Tibial artery (tissue), 4 donors: ENCODE measurements at regions not wholly inside any gene's neighbourhood (a gene's known extent, or its start where the extent isn't known, plus 50 kb on each side); places are given as distances from the start of the nearest gene placed in this dataset.

Experiments
- DNase-seq, 2 donors: peaks; one replicate each; pipeline ENCODE4 v3.0.0-alpha.2; 2019
- H3K27ac ChIP-seq, 2 donors: fragments of 200-600 bp; sonication (generic) in 1 of 2; 1 replicate in 1 of 2; 2 replicates in 1 of 2; pipeline ENCODE4 v1.5.1; 2018 to 2019; ENCODE audit warnings: mild to moderate bottlenecking in 1 of 2
- H3K27me3 ChIP-seq, 2 donors: fragments of 200-600 bp; sonication (generic) in 1 of 2; one replicate each; pipeline versions ENCODE4 v1.5.1 to v1.6.0; 2016 to 2019
- H3K36me3 ChIP-seq, 3 donors: fragments of 200-600 bp; sonication (generic) in 2 of 3; one replicate each; pipeline ENCODE4 v1.5.1; 2016 to 2019; ENCODE audit warnings: mild to moderate bottlenecking in 2 of 3
- H3K4me1 ChIP-seq, 4 donors: fragments of 200-600 bp; sonication (generic) in 2 of 4; 1 replicate in 3 of 4; 2 replicates in 1 of 4; pipeline ENCODE4 v1.5.1; 2016 to 2019
- H3K4me3 ChIP-seq, 2 donors: fragments of 200-600 bp; sonication (generic) in 1 of 2; 1 replicate in 1 of 2; 2 replicates in 1 of 2; pipeline ENCODE4 v1.5.1; 2018 to 2019; ENCODE audit warnings: mild to moderate bottlenecking in 2 of 2
- H3K9me3 ChIP-seq, 3 donors: fragments of 200-600 bp; sonication (generic) in 1 of 3; one replicate each; pipeline ENCODE4 v1.5.1; 2016 to 2019
- intact Hi-C: fragments of 100-400 bp; cut with DNase I; formaldehyde crosslinking; loops from one replicate; pipeline ENCODE4 v1.15.0; 2023; ENCODE audit warnings: low total_unique reads
- TF ChIP-seq, protein P1 (sequence below), 2 experiments: fragments of 200-600 bp in 1 of 2; fragments of 450-650 bp in 1 of 2; IDR thresholded peaks; one replicate each; pipeline ENCODE4 v1.5.1; 2017 to 2019; ENCODE audit warnings: antibody characterized with exemption in 2 of 2, mild to moderate bottlenecking in 1 of 2, moderate library complexity in 1 of 2

DNA sequence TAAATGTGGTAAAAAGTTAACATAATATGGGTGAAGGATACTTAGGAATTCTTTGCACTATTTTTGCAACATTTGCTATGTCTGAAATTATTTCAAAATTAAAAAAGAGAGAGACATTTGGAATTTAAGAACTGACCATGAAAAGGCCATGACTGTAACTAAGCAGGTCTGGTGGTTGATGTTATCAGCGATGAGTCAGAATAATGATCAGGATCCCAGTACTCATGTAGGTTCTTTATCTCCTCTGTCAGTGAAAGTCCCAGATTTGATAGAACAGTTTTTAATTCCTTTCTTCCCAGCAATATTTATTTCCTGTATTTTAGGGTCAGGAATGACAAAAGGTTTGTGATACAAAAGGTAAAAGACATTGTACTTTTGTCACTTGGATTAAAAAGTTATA, 242.4 kb upstream of the ZNF521 start:
- no peaks in the 10 kb centered on the region for H3K4me1 ChIP-seq
- intact Hi-C loops = no loop called here
- H3K27me3 ChIP-seq = no peaks in the 10 kb centered on the region
- H3K9me3 ChIP-seq = no peaks in the 10 kb centered on the region
- no peak overlapping the region for H3K4me3 ChIP-seq
- no peak for DNase-seq
- no peaks in the 10 kb centered on the region for H3K36me3 ChIP-seq
- no peak overlapping the region for H3K27ac ChIP-seq
- TF ChIP-seq, protein P1, sequence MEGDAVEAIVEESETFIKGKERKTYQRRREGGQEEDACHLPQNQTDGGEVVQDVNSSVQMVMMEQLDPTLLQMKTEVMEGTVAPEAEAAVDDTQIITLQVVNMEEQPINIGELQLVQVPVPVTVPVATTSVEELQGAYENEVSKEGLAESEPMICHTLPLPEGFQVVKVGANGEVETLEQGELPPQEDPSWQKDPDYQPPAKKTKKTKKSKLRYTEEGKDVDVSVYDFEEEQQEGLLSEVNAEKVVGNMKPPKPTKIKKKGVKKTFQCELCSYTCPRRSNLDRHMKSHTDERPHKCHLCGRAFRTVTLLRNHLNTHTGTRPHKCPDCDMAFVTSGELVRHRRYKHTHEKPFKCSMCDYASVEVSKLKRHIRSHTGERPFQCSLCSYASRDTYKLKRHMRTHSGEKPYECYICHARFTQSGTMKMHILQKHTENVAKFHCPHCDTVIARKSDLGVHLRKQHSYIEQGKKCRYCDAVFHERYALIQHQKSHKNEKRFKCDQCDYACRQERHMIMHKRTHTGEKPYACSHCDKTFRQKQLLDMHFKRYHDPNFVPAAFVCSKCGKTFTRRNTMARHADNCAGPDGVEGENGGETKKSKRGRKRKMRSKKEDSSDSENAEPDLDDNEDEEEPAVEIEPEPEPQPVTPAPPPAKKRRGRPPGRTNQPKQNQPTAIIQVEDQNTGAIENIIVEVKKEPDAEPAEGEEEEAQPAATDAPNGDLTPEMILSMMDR (IDR thresholded peaks at IDR 0.05) = no peak

DNA sequence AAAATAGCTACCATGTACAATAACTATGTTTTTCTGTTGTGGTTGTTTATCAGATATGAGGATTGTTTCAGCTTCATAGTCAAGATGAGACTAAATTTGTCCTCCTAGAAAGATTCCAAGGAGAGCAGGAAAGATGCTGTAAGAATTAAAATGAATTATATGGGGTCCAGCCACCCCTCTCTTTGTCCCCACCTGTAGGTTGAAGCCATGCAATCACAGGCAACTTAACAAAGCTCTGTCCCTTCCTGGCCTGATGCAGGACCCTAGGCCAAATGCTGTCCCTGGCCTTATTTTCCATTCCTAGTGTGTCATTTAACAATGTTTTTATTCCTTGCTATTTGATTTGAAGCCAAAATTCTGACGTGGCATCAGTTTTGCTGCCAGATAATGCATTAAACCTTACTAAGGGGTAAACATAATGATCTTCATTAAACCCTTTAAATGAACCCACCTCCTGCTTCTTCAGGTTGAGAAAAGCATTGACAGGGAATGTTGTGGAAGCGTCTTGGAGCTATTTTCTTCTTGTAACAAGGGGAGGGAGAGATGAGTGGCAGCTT, 240.9 kb upstream of the ZNF521 start:
- no peaks in the 10 kb centered on the region for H3K4me1 ChIP-seq
- DNase-seq = no peak
- no peak overlapping the region for H3K27ac ChIP-seq
- H3K9me3 ChIP-seq = peaks cover 0 to 7% (median 0%) of the 10 kb centered on the region in 3 donors
- H3K27me3 ChIP-seq = no peaks in the 10 kb centered on the region
- H3K36me3 ChIP-seq = no peaks in the 10 kb centered on the region
- no peak overlapping the region for H3K4me3 ChIP-seq
- intact Hi-C loops = no loop called here
- TF ChIP-seq, protein P1 (IDR thresholded peaks at IDR 0.05) = no peak

DNA sequence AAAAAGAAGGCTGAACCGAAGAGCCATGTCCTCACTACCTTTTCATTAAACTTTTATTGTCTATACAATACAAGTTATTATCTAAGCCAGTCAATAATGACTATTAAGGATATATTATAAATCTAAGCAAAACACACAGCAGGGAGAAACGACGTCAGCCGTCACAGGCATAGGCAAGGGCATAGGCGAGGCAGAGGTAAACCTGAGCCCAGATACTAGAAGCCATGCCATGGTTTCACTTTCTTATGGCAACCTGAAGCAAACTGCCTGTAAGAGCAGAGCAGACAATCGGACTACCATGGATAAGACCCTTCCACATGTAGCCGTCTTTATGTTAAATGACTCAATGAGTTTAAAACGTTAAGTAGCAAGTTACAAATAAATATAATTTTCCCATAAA, 238.5 kb upstream of the ZNF521 start:
- H3K4me3 ChIP-seq = no peak overlapping the region
- no peak overlapping the region for H3K27ac ChIP-seq
- TF ChIP-seq, protein P1 (IDR thresholded peaks at IDR 0.05) = no peak
- H3K36me3 ChIP-seq = no peaks in the 10 kb centered on the region
- DNase-seq = no peak
- intact Hi-C loops = no loop called here
- no peaks in the 10 kb centered on the region for H3K4me1 ChIP-seq
- no peaks in the 10 kb centered on the region for H3K27me3 ChIP-seq
- H3K9me3 ChIP-seq = peaks cover 0 to 7% (median 0%) of the 10 kb centered on the region in 3 donors

DNA sequence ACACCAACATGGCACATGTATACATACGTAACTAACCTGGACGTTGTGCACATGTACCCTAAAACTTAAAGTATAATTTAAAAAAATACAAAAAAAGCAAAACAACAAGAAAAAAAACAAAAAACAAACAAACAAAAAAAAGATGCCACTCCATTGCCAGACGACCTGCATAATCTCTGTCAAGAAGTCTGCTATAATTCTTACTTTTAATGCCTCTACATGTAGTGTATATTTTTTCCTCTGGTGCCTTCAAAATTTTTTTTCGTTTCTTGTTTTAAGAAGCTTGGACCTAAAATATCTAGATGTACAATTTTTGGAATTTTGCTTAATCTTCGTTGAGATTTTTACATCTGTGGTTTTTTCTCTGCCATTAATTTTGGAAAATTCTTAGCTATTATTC, 235.6 kb upstream of the ZNF521 start:
- Histone ChIP-seq H3K27ac (no peak overlapping the region), H3K36me3 (no peaks in the 10 kb centered on the region), H3K4me1 (no peaks in the 10 kb centered on the region), H3K27me3 (no peaks in the 10 kb centered on the region), H3K9me3 (peaks cover 0 to 7% (median 0%) of the 10 kb centered on the region in 3 donors), H3K4me3 (no peak overlapping the region)
- TF ChIP-seq, protein P1 (IDR thresholded peaks at IDR 0.05) = no peak
- no peak for DNase-seq
- intact Hi-C loops = no loop called here

DNA sequence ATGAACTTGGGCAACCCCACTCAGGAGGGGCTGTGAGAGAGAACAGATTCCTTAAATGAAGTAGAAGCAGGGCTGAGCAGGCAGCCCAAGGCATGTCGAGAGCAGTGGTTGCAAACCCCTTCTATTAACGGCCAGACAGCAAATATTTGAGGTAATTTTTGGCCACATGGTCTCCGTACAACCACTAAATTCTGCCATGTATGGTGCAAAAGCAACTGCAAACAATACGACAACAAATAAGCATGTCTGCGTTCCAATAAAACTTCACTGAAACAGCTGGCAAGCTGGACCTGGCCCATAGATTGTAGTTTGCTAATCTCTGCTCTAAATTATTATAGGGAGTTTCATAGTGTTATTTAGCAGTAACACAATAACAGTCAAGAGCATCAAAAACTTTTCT, 217.0 kb upstream of the ZNF521 start:
- H3K27me3 ChIP-seq = no peaks in the 10 kb centered on the region
- TF ChIP-seq, protein P1 (IDR thresholded peaks at IDR 0.05) = no peak
- no peak overlapping the region for H3K4me3 ChIP-seq
- no peaks in the 10 kb centered on the region for H3K36me3 ChIP-seq
- no peak for DNase-seq
- H3K9me3 ChIP-seq = no peaks in the 10 kb centered on the region
- intact Hi-C loops = no loop called here
- H3K27ac ChIP-seq = no peak overlapping the region
- no peaks in the 10 kb centered on the region for H3K4me1 ChIP-seq
